PFSK-1 (cell line): ENCODE measurements at regions not wholly inside any gene's neighbourhood (a gene's known extent, or its start where the extent isn't known, plus 50 kb on each side); places are given as distances from the start of the nearest gene placed in this dataset.

ENCODE experiments used
- FOXP2 ChIP-seq: optimal IDR thresholded peaks from 2 replicates; pipeline ENCODE3; 2011; ENCODE audit warnings: borderline replicate concordance, control low read depth, inconsistent platforms; ENCODE audit not compliant: insufficient read depth; ENCODE audit errors: extremely low read length, extremely low read depth
- POLR2AphosphoS5 ChIP-seq: IDR thresholded peaks from 2 replicates; pipeline ENCODE4 v1.6.1; 2012; ENCODE audit warnings: low read depth, mild to moderate bottlenecking, control low read depth, low read length, moderate library complexity
- REST ChIP-seq, 2 experiments: IDR thresholded peaks; 2 replicates each; pipeline versions ENCODE4 v1.6.1 to v1.8.0; 2011 to 2012; ENCODE audit warnings: low read depth in 2 of 2, low read length in 2 of 2, control low read depth in 1 of 2, inconsistent platforms in 1 of 2, mild to moderate bottlenecking in 1 of 2, moderate library complexity in 1 of 2; ENCODE audit not compliant: insufficient read depth in 1 of 2
- SIN3A ChIP-seq: IDR thresholded peaks from 2 replicates; pipeline ENCODE4 v1.6.1; 2012; ENCODE audit warnings: mild to moderate bottlenecking, low read length, moderate library complexity, borderline replicate concordance; ENCODE audit not compliant: insufficient read depth
- TAF1 ChIP-seq: IDR thresholded peaks from 2 replicates; pipeline ENCODE4 v1.6.1; 2012; ENCODE audit warnings: low read length, control low read depth, borderline replicate concordance; ENCODE audit not compliant: insufficient read depth

- no peak for TF ChIP-seq REST (IDR thresholded peaks at IDR 0.05; ENCODE audit: insufficient read depth in 1 of 2, low read depth in 2 of 2, low read length in 2 of 2)
- TF ChIP-seq POLR2AphosphoS5 = no peak
Observed at GRCh38 chr1:91584309-91584708, 83.7 kb downstream of the CDC7 start.

- TF ChIP-seq TAF1 (no peak), SIN3A (no peak), REST (IDR thresholded peaks at IDR 0.05; ENCODE audit: insufficient read depth in 1 of 2, low read depth in 2 of 2, low read length in 2 of 2) (no peak), POLR2AphosphoS5 (no peak), FOXP2 (no peak)
Observed at GRCh38 chr1:91584878-91585277, 84.2 kb downstream of the CDC7 start.

- no peak for TF ChIP-seq REST (IDR thresholded peaks at IDR 0.05; ENCODE audit: insufficient read depth in 1 of 2, low read depth in 2 of 2, low read length in 2 of 2)
Observed at GRCh38 chr1:91585502-91585901, 84.9 kb downstream of the CDC7 start.

- TF ChIP-seq POLR2AphosphoS5 = no peak
Observed at GRCh38 chr1:91585982-91586381, 85.3 kb downstream of the CDC7 start.

- TF ChIP-seq SIN3A = no peak
- TF ChIP-seq TAF1 = no peak
- TF ChIP-seq REST (IDR thresholded peaks at IDR 0.05; ENCODE audit: insufficient read depth in 1 of 2, low read depth in 2 of 2, low read length in 2 of 2) = no peak
- TF ChIP-seq POLR2AphosphoS5 = no peak
- TF ChIP-seq FOXP2 = no peak
Observed at GRCh38 chr1:91589437-91589836, 88.8 kb downstream of the CDC7 start.
